ENCODE measurements at regions not wholly inside any gene's neighbourhood (a gene's known extent, or its start where the extent isn't known, plus 50 kb on each side); places are given as distances from the start of the nearest gene placed in this dataset.

GRCh38 chr4:24244663-24245490 lies 339.5 kb downstream of the DHX15 start:
- DNase-seq (ENCODE audit: low read depth), result no peak

- no peak for DNase-seq (ENCODE audit: low read depth)
Measured at GRCh38 chr4:24243641-24244040, 340.7 kb downstream of the DHX15 start.

GRCh38 chr4:24241511-24241910 lies 342.8 kb downstream of the DHX15 start:
- no peak for DNase-seq (ENCODE audit: low read depth)

- no peak for DNase-seq (ENCODE audit: low read depth)
Measured at GRCh38 chr4:24240655-24241054, 343.7 kb downstream of the DHX15 start.

DNA sequence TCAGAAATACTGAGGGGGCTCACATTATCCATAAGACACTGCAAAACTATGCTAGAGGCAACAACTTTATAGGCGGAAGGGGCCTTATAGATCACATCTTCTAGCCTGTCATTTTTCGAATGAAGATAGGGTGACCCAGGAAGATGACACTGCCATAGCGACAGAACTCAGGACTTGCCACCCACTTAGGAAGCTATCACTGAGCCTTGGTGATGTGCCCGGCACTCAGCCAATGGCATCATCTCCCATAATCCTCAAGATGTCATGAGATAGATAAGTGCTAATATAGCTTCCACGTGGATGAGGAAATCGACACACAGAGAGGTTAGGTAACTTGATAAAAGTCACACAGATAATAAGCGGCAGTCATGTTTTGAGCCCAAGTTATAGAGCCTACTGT lies 346.6 kb downstream of the DHX15 start:
- no peak for DNase-seq (ENCODE audit: low read depth)

DNA sequence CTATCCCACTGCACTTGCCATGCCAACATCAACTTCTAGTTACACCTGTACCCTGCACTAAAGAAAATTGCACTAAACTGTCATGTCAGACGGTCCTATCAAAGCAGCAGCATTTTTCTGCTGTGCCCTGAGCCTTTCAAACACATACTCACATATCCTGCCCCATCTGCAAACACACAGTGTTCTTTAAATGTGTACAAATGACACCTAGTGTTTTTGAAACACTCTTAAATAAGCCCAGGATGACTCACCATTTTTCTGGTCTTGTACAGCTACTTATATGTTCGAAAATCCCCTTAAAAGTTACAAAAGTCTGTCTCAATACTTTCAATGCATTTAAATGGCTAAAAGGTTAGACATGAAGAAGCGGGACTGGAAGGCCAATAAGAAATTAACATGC lies 346.7 kb upstream of the PPARGC1A start:
- DNase-seq (ENCODE audit: low read depth), result no peak

GRCh38 chr4:24236120-24236519 lies 346.3 kb upstream of the PPARGC1A start:
- DNase-seq (ENCODE audit: low read depth), result no peak

DNA sequence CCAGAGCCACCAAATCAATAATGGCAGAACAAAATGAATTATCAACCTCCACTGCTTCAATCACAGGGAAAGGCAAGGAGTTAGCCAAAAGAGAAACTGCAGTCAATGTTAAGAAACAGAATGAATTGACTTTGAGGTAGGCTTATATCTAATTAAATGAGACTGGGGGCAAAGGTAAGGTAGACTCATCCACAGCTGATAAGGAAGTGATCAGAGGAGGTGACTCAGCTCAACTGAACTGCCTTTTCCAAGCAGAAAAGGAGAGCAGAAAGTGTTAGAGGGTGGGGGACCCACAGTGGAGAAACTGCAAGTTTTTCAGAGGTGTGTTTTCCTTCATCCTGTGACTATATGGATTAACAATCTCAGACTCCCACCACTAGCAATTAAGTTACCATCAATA lies 345.8 kb upstream of the PPARGC1A start:
- no peak for DNase-seq (ENCODE audit: low read depth)

DNA sequence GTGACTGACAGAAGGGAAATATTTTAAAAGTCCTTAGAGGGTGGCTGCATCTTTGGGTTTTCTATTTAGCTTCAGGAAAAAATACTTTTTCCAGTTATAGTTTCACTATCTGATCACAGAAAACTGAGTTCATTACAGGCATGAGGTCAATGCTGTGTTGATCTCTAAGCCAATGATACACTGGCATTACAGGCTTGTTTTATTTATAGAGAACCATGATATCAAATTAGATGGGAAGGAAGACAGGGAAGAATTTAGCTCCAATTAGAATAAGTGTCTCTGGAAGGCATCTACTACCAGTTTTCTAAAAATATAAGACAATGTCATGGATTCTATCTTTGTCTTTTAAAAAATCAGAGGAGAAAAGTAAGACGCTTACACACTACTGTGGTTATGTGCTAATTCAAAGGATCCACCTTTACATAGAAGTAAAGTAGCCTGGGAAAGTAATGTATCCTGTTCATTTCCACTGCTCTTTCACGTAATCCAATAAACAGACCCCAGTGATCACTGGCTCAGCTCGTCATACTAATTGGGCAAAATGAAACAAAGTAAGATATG lies 344.5 kb upstream of the PPARGC1A start:
- no peak for DNase-seq (ENCODE audit: low read depth)

DNA sequence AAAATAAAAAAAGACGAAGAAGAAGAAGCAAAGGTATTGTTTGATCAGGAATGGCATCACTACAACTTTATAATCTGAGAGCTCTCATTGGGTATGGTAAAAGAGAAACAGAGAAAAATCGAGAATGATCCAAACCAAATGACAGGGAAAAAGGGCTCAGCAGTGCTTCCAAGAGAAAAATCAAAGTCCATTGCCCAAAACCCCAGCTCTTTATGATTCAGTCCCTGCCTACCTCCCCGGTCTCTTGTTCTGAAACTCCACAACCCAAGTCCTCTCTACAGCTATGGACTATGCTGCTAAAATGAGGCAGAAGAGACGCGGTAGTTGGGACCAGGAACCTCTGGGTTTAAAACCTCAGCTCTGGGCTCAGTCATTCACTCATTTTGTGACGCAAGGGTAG lies 341.1 kb upstream of the PPARGC1A start:
- DNase-seq (ENCODE audit: low read depth), result no peak

DNA sequence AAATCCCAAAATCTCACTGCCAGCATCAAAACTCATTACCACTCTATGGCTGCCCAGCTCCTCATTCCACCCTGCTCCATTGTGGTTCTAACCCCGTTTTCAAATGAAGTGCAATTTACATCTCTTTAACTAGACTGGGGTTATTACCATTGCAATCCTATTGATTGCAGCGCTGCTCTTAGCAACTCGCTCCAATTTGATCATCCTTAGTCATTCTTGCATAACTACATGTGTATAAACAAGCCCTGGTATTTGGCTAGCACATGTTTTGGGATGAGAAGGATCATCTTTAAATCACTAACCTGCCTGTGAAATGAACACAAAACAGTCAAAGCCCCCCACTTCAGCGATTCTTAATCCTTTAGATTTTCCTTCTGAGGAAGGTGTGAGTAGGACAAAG lies 340.1 kb upstream of the PPARGC1A start:
- DNase-seq (ENCODE audit: low read depth), result peak; percentile 6

- DNase-seq (ENCODE audit: low read depth), result no peak
Measured at GRCh38 chr4:24228692-24229091, 338.8 kb upstream of the PPARGC1A start.

DNA sequence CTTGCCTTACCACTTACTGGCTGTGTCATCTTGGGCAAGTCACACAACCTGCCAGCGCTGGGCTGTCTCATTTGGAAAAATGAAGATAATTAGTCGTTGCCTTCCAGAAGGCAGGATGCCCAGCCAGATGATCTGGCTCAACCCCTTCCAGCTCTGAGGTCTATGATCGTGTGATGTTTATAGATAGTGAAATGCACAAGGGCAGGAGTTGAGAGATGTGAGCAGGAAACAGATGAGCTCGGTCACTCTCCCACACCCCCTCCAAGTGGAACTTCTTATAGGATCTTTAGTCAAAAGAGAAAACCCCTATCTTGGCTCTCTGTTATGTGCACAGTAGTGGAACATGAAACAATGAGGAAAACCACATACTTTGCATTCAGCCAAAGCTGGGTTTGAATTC lies 336.8 kb upstream of the PPARGC1A start:
- no peak for DNase-seq (ENCODE audit: low read depth)

- no peak for DNase-seq (ENCODE audit: low read depth)
Measured at GRCh38 chr4:24226023-24226422, 336.2 kb upstream of the PPARGC1A start.

DNA sequence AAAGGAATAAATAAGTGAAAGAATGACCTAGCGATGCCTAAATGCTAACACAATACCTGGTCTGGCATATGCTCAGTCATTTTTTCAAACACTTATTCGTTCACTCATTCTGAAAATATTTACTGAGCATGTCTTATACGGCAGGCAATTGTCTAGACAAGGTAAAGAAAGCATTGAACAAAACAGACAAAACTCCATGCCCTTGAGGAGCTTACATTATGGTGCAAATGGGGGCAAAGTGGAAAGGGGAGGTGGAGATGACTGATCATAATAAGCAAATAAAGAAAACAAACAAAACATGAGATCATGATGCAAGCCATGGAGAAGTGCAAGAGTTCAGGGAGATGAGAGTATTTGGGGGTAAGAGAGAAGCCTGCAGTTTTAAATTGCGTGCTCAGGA lies 334.6 kb upstream of the PPARGC1A start:
- DNase-seq (ENCODE audit: low read depth), result no peak

GRCh38 chr4:24219209-24219608 lies 329.4 kb upstream of the PPARGC1A start:
- DNase-seq (ENCODE audit: low read depth), result no peak

DNA sequence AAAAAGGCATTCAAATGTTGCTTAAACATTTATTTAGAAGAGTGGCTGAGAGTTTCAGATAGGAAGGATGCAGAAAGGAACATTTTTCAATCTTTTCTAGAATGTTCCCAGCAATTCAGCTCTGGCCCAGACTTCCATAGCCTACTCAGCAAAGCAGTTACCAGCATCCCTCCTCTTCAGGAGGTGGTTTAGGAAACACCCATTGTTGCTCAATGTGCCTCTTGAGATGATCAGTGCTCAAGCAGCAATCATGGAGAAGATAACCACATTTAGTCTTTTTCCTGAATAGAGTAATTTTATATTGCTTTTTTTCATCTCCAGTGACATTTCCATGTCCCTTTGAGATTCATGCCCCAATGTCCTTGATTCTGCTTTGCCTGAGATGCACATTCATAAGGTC lies 328.7 kb upstream of the PPARGC1A start:
- DNase-seq (ENCODE audit: low read depth), result no peak

DNA sequence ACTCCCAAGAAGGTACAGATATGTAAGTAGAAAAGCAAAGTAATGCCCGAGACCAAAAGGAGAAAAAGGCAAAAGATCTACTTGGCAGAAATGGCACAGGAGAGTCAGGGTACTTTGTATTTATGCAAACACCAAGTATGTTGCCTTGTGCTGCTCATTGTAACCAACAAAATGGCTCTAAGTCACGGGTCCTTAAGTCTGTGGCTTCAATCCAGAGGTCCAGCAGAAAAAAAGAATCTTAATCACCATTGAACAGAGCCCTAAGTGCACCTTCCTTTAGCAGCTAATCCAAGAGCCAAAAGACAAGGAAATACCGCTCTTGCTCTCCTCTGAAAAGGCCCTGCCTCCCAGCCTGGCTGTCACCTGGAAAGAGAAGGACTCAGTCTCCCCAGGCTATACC lies 324.9 kb upstream of the PPARGC1A start:
- DNase-seq (ENCODE audit: low read depth), result no peak

DNA sequence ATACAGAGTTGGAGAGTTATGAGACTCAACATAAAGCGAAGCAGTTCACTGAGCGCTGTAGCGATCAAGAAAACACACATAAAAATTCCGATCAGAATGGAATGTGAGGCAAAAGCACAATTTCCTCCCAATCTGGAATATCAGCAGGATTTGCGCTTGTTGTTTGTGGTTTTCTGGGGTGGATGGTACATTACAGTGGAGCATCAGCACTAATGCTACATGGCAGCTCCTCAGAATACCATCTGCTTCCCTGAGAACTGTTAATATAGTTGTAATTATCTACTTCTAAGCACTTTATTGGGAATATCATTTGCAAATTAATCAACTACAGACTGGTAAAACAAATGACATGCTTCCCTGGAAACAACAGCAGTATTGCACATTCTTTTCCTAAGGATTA lies 324.1 kb upstream of the PPARGC1A start:
- no peak for DNase-seq (ENCODE audit: low read depth)

DNA sequence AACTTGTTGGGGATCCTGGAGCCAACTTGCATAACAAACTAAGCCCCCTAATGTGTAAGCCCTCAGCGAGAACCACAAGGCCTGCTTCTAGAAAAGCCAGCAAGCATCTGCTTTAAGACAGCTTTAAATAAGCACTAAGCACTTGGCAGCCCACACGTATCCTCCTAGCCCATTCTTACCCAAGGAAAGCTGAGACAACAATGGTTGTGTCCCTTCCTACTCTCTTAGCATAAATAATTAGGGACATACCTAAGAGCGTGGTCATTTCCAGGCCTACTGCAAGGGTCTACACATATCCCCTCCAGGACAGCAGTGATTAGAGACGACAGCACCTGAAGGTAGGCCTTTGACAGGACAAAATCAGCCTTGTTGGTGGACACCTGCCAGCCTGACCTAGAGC lies 322.8 kb upstream of the PPARGC1A start:
- no peak for DNase-seq (ENCODE audit: low read depth)

- no peak for DNase-seq (ENCODE audit: low read depth)
Measured at GRCh38 chr4:24211856-24212255, 322.0 kb upstream of the PPARGC1A start.

- peak; percentile 61 for DNase-seq (ENCODE audit: low read depth)
Measured at GRCh38 chr4:24210332-24210902, 320.6 kb upstream of the PPARGC1A start.

DNA sequence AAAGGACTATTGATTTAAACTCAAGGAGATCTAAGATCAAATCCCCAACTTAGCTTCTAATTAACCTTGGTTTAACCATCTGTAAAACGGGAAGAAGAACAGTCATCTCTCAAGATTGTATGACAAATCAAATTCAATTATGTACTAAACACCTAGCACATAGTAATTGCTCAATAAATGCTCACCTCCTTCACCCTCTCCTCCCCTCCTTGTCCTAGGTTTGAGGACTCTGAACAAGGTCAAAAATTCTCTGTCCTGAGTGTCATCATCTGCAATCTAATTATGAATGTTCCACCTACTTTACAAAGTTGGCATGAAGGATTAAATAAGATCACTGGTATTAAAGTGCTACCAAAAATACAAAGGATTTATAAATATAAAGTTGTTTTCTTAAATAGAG lies 320.1 kb upstream of the PPARGC1A start:
- no peak for DNase-seq (ENCODE audit: low read depth)

DNA sequence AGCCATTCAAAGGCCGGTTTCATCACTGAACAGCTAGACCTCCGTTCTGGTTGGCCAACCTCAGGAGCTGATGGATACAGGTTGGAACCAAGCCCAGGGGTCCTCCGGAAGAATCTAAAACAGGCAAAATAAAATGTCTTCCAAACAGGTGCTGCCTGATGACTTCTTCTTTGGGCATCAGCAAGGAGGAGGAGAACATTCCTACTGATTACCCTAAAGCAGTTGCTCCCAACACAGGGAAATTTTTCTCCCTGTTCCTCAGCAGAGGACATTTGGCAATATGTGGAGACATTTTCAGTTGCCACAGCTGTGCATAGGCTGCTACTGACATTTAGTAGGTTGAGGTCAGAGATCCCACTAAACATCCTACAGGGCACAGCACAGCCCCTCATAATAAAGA lies 319.3 kb upstream of the PPARGC1A start:
- no peak for DNase-seq (ENCODE audit: low read depth)

Data from GM04503 (cell line).